Transverse colon (tissue), 4 donors: ENCODE measurements at regions not wholly inside any gene's neighbourhood (a gene's known extent, or its start where the extent isn't known, plus 50 kb on each side); places are given as distances from the start of the nearest gene placed in this dataset.

ENCODE experiments used
- DNase-seq: peaks from one replicate; pipeline ENCODE4 v3.0.0-alpha.2; 2019
- H3K27ac ChIP-seq, 4 donors: fragments of 200-600 bp; sonication (generic); 2 replicates each; pipeline ENCODE4 v1.5.1; 2016 to 2018; ENCODE audit warnings: inconsistent platforms in 4 of 4
- H3K27me3 ChIP-seq: fragments of 200-600 bp; sonication (generic); 2 replicates; pipeline ENCODE4 v1.5.1; 2017; ENCODE audit warnings: inconsistent platforms
- H3K36me3 ChIP-seq, 4 donors: fragments of 200-600 bp; sonication (generic); 2 replicates each; pipeline ENCODE4 v1.5.1; 2017 to 2019; ENCODE audit warnings: inconsistent platforms in 4 of 4
- H3K4me1 ChIP-seq, 4 donors: fragments of 200-600 bp; sonication (generic); 2 replicates each; pipeline ENCODE4 v1.5.1; 2017 to 2020; ENCODE audit warnings: inconsistent platforms in 4 of 4
- H3K4me3 ChIP-seq, 4 donors: fragments of 200-600 bp; sonication (generic); 1 replicate in 1 of 4; 2 replicates in 3 of 4; pipeline versions ENCODE4 v1.5.1 to v1.6.1; 2017 to 2019; ENCODE audit warnings: inconsistent platforms in 4 of 4
- H3K9me3 ChIP-seq, 2 donors: fragments of 200-600 bp; sonication (generic); 2 replicates each; pipeline ENCODE4 v1.5.1; 2017 to 2019; ENCODE audit warnings: inconsistent platforms in 2 of 2
- CTCF ChIP-seq, 5 experiments: fragments of 200-600 bp in 3 of 5; fragments of 450-650 bp in 2 of 5; sonication (generic) in 3 of 5; IDR thresholded peaks; 1 replicate in 2 of 5; 2 replicates in 3 of 5; pipeline ENCODE4 v1.5.1; 2016 to 2017; ENCODE audit warnings: antibody characterized with exemption in 5 of 5, inconsistent platforms in 3 of 5, mild to moderate bottlenecking in 2 of 5, moderate library complexity in 1 of 5
- EP300 ChIP-seq: sonication (generic); formaldehyde crosslinking; IDR thresholded peaks from one replicate; pipeline ENCODE4 v1.6.1; 2017; ENCODE audit warnings: antibody characterized with exemption, low read depth
- POLR2A ChIP-seq: fragments of 450-650 bp; IDR thresholded peaks from one replicate; pipeline ENCODE4 v1.6.1; 2016; ENCODE audit warnings: antibody characterized with exemption, mild to moderate bottlenecking, moderate library complexity
- POLR2AphosphoS5 ChIP-seq, 3 donors: sonication (generic); formaldehyde crosslinking; IDR thresholded peaks; one replicate each; pipeline ENCODE4 v1.6.1; 2016; ENCODE audit warnings: antibody characterized with exemption in 3 of 3
- WGBS, 2 donors: methylation state at CpG; one replicate each; pipeline ENCODE4 v1.1.5; 2018; ENCODE audit warnings: low coverage in 1 of 2; 5-methylcytosine and 5-hydroxymethylcytosine counted together
- in situ Hi-C, 4 donors: fragments of 200-750 bp; cut with MboI; loops; one replicate each; pipeline versions ENCODE4 v1.15.0 to v1.15.1; 2017; ENCODE audit warnings: low sequenced_read_pairs in 3 of 4, low pct_ligation_motif_present in 1 of 4, low pct_unique_long_range_greater_than_20kb in 1 of 4
- intact Hi-C: fragments of 100-400 bp; cut with DNase I; formaldehyde crosslinking; loops from one replicate; pipeline ENCODE4 v1.15.1; 2023; ENCODE audit warnings: low total_unique reads

DNA sequence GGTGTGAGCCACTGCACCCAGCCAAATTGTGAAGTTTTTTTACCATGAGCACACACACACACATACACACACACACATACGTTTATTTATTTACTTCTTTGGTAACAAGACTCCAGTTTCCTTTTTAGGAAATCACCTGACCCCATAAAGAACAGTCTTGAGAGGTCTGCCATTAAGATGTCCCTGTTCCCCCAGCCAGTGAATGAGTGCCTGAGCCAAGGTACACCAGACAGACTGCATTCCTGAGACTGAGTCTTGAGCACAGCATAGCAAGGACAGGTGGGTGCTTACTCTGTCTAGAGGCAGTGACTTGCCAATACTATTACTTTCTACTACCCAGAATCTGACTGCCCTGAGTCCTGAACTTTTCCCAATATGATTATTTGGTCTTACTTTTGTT, 167.2 kb upstream of the SATB2 start:
- DNase-seq, result no peak
- intact Hi-C loops, result no loop called here
- TF ChIP-seq POLR2A (no peak), EP300 (no peak)

DNA sequence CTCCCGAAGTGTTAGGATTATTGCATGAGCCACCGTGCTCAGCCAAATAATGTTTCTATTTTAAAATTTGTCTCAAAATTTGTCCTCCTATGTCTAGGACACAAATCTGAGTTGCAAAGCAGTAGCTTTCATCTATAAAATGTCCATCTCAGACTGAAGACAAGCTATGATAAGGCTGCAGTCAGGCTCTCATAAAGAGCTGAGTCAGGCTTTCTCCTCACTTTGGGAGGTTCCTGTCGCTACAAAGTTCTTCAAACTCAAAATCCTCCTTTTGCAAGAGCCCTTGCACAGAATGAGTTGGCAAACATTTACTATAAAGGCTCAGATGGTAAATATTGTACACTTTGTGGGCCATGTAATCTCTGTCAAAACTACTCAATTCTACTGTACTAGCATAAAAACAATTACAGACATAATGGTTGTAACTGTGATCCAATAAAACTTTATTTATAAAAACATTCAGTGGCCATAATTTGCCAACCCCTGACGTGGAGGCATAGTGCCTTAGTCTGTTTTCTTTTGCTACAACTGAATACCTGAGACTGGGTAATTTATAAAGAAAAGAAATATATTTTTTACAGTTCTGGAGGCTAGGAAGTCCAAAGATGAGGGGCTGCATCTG, 154.9 kb upstream of the SATB2 start:
- TF ChIP-seq CTCF (IDR thresholded peaks at IDR 0.05) (no peak), POLR2AphosphoS5 (IDR thresholded peaks at IDR 0.05) (no peak), EP300 (no peak), POLR2A (no peak)
- Histone ChIP-seq H3K4me3 (no peak overlapping the region), H3K27ac (no peak overlapping the region), H3K36me3 (no peaks in the 10 kb centered on the region), H3K4me1 (no peaks in the 10 kb centered on the region), H3K9me3 (no peaks in the 10 kb centered on the region), H3K27me3 (no peaks in the 10 kb centered on the region)
- no peak for DNase-seq
- 79 to 84% methylated on average over 4 of the region's 4 CpGs for WGBS, 2 donors
- in situ Hi-C loops (no loop called here), intact Hi-C loops (no loop called here)

More for the DNA sequence above, 167.2 kb upstream of the SATB2 start:
- Histone ChIP-seq H3K36me3 (no peaks in the 10 kb centered on the region), H3K4me1 (no peaks in the 10 kb centered on the region), H3K27me3 (no peaks in the 10 kb centered on the region), H3K27ac (no peak overlapping the region), H3K4me3 (no peak overlapping the region), H3K9me3 (no peaks in the 10 kb centered on the region)
- 68 to 90% methylated on average over 1 of the region's 1 CpG for WGBS, 2 donors
- in situ Hi-C loops, result no loop called here

- Histone ChIP-seq H3K36me3 (no peaks in the 10 kb centered on the region), H3K27ac (no peak overlapping the region), H3K27me3 (no peaks in the 10 kb centered on the region), H3K4me3 (no peak overlapping the region), H3K4me1 (no peaks in the 10 kb centered on the region), H3K9me3 (no peaks in the 10 kb centered on the region)
- TF ChIP-seq EP300 (no peak), POLR2A (no peak), POLR2AphosphoS5 (IDR thresholded peaks at IDR 0.05) (no peak), CTCF (IDR thresholded peaks at IDR 0.05) (no peak)
- DNase-seq, result no peak
- in situ Hi-C loops (no loop called here), intact Hi-C loops (no loop called here)
- WGBS, 2 donors, result 87 to 88% methylated on average over 2 to 3 of the region's 3 CpGs
These were observed 150.2 kb upstream of the SATB2 start for GRCh38 chr2:199607914-199608313.

- no peak overlapping the region for H3K27ac ChIP-seq
- no peaks in the 10 kb centered on the region for H3K27me3 ChIP-seq
- intact Hi-C loops (no loop called here), in situ Hi-C loops (no loop called here)
- no peaks in the 10 kb centered on the region for H3K4me1 ChIP-seq
- no peaks in the 10 kb centered on the region for H3K36me3 ChIP-seq
- no peak overlapping the region for H3K4me3 ChIP-seq
- H3K9me3 ChIP-seq, result no peaks in the 10 kb centered on the region
- TF ChIP-seq EP300 (no peak), POLR2AphosphoS5 (IDR thresholded peaks at IDR 0.05) (no peak), POLR2A (no peak), CTCF (IDR thresholded peaks at IDR 0.05) (no peak)
- 76 to 87% methylated on average over 3 to 4 of the region's 4 CpGs for WGBS, 2 donors
- DNase-seq, result no peak
These were observed 148.5 kb upstream of the SATB2 start for GRCh38 chr2:199606193-199606780.
